CD4-positive, alpha-beta T cell treated with Interferon gamma for 1 hour (primary cell): ENCODE measurements at regions not wholly inside any gene's neighbourhood (a gene's known extent, or its start where the extent isn't known, plus 50 kb on each side); places are given as distances from the start of the nearest gene placed in this dataset.

Experiments used
- DNase-seq: peaks from one replicate; pipeline ENCODE4 v3.0.0-alpha.2; 2020

DNA sequence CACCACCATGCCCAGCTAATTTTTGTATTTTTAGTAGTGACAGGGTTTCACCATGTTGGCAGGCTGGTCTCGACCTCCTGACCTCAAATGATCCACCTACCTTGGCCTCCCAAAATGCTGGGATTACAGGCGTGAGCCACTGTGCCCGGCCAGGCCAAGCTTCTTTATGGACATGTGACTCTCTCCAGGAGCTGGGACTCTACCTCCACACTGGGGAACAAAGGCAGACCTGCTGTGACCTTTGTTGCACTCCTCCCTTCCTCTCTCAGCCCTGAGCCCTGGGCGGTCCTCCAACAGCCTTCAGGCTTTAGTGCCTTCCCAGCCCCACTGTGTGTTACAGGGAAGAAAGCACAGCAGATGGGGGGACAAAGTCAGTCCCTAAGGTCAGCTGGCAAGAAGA, 55.0 kb upstream of the DUSP5 start:
- no peak for DNase-seq

DNA sequence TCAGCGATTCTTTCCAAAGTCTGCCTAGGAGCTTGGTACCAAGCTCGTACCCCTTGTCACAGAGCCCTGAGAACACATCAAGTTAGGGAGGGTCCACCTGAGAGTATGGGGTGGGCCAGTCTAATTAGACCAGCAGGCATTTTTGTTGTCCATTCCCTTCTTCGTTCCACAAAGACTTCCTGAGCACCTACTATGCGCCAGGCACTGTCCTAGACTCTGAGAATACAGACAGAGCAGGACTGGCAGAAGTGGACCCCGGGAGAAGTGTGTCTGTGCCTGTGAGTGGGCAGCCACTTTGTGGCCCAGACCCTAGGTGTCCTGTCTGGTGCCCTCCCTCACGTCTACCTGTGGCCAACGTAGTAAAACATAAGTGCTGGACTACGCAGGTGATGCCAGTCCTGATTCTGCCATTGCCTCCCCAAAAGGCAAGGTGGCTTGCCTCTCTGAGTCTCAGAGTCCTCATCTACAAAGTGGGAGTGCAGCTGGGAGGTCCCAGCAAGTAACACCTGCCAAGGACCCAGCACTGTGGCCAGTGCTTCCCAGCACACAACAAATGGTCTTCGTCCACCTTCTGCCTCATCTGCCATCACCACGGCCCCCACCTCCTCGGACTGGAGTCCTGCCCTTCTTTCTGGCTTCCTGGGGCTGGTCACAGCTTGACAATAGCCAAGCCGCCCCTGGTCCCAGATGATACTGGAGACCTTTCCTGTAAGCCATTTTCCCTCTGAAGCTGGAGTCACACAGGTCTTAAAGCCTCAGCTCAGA, 54.3 kb upstream of the DUSP5 start:
- DNase-seq: no peak

DNA sequence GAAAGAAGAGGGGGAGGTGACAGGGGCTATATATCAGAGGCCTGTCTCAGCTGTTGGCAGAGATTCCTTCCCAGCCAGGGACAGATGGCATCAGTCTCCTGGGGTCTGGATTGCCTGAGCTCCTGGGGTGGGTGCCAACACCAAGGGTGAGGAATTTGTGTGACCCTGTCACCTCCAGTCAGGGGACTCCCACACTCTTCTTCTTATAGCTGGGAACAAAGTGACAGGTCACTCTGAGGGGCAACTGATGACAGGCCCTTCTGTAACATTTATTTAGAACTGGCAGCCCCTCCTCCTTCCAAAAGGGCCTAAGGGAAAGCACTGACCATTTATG, 53.7 kb upstream of the DUSP5 start:
- DNase-seq: no peak

DNA sequence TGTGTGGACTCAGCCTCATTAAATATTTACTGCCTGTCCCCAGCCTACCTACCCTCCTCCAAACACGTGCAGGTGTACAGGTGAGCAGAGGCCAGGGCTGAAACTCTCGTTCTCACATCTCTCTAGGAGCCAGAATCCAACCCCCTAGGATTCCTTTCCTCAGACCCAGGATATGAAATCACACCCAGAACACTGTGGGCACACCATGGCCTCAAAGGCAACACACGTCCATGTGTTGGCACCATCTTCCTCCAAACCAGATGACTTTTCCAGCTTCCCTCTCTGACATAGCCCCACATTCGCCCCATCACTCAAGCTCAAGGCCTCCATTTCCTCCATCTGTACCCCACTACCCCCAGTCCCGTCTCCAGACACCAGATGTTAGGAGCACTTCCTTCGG, 51.8 kb upstream of the DUSP5 start:
- no peak for DNase-seq

DNA sequence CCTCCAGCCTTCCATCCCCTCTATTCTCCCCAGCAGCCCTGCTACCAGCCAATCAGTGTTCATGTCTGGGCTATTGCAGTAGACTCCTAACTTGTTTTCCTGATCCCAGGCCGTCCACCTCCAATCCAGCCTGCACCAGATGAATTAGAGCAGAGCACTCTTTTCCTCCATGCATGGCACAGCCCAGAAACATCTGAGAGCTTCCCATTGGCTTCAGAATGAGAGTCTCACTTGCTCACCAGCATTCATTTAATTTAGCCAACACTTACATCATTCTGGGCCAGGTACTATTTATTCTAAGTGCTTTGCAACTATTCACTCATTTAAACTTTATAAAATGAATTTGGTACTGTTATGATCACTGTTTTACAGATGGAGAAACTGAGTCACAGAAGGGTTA, 51.4 kb upstream of the DUSP5 start:
- DNase-seq: no peak

DNA sequence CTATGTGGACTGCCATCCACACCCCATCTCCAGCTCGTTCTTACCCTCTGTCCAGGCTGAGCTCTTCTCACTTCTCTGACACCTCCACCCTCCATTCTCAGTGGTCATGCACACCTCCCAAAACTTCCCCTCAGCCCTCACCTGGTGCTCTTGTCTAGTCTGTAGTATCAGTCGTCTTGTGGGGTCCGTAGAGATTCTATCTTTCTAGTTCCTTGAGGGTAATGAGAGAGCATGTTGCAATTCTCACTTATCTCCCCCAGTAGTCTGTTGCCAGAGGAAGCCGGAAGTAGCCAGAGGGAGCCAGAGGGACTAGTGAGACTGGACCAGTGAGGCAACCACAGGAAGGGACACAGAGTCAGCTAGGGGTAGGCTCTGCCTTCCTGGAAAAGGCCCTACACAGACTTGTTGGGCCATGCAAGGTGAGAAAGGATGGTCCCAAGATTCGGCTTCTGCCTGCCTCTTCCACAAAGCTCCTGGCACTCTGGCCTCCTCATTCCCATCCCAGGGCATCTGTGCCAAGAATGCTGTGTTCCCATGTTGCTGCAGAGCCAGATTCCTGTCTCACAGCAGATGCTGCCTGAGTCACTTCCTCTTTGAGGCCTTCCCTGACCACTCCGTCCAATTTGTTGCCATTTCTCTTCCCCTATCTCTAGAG, 50.6 kb upstream of the DUSP5 start:
- no peak for DNase-seq

DNA sequence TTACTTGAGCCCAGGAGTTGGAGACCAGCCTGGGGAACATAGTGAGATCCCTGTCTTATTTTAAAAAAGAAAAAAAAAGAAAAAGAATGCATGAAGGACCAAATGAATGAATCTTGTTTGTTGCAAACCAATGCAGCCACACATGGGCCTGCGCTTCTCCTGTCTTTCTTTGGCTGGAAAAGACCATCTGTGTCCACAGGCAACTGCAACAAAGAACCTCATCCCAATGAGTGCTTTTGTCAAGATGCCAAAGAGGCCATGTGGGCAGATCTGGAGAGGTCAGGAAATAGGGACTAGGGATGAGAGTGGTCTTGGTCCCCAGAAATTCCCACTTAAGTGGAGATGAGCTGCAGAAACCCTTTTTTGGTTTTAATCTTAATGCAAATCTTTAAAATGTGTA, 49.8 kb upstream of the DUSP5 start:
- DNase-seq: no peak
